NCI-H526 (cell line): ENCODE measurements at regions not wholly inside any gene's neighbourhood (a gene's known extent, or its start where the extent isn't known, plus 50 kb on each side); places are given as distances from the start of the nearest gene placed in this dataset.

Experiments
- DNase-seq, 2 experiments: peaks; one replicate each; lab custom pipeline; 2025; lab: John Stamatoyannopoulos, UW

- DNase-seq = no peak
These were observed 472.7 kb downstream of the TFAP2A start for GRCh38 chr6:9942131-9942530.

DNA sequence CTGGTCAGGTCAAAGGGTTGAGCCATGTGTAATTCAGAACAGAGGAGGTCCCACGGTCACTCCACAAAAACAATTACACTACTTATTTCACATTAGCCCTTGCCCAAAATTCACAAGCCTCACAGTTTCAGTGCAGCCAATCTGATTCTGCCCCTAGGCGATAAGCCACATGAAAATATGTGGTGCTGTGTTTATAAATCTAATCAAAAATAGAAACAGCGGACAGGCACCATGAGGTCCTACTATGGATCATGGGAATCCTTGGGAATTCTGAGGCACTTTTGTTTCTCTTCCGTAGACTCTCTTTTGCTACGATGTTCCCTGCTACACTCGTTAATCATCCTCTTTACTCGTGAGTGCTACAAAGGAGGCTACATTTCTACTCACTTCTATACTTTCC is 476.1 kb downstream of the TFAP2A start:
- DNase-seq = no peak

DNA sequence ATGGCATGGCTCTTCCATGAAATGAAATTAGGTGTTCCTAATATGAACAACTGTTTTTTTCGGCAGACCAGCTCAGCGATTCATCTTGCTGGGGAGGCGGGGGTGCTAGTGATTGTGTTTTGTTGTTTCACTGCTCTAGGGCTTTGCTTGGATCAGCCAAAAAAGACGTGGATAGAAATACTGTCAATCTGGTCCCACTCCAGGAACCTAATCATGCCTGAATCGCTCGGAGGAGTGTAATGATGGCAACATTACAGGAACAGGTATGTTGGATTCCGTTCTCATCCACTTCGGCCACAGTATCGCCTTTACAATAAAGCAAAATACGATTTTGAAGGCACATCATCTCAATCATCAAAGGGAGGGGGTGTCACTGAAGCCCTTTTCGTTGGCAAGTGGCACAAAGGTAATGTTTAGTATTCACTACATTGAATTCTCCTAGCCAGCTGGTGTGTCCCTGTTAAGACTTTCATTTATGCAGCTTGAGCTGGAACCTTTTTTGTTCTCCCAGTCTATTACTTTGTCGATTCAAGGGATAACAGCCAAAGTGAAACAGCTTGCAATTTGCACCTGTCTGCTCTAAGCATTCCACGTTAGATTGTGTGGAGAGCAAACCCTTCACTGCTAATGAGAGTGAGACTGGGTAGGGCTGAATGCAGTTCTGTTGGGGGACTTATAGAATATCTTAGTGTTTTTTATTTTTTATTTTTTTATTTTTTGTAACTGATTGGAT is 477.7 kb downstream of the TFAP2A start:
- no peak for DNase-seq

DNA sequence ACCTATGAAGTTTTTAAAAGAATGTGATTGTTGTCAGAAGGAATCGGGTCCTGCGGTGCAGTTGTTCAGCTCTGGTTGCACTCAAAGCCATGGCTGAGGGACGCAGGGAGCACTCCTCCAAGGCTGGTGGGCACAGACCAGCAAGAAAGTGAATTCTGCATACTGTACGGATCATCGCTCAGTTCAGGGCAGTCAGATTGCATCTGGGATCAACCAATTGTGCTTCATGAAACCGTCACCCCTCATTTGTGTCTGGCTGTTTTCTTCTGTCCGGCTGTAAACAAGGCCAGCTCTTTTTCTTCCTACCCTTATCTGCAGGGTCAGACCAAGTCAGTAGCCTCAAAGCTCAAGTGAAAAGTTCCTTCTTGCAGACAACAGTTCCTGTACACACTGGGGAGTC is 478.3 kb downstream of the TFAP2A start:
- DNase-seq = no peak

- DNase-seq = no peak
These were observed 481.2 kb downstream of the TFAP2A start for GRCh38 chr6:9933677-9934076.

GRCh38 chr6:9927275-9927674 is 487.6 kb downstream of the TFAP2A start:
- no peak for DNase-seq

- DNase-seq = no peak
These were observed 489.9 kb downstream of the TFAP2A start for GRCh38 chr6:9924971-9925370.

DNA sequence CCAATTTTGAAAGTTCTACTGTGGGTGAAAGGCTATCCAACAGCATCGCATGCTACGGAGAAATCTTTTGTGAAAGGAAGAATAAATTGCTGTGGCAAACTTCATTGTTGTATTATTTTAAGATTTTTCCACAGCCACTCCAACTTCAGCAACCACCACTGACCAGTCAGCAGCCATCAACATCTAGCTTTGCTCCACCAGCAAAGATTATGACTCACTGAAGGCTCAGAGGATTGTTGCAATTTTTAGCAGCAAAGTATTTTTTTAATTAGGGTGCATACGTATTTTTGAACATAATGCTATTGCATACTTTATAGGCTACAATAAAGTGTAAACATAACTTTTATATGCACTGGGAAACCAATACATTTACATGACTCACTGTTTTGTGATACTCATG is 493.5 kb downstream of the TFAP2A start:
- no peak for DNase-seq

GRCh38 chr6:9914951-9915350 is 499.9 kb downstream of the TFAP2A start:
- DNase-seq = peak; percentile 24 to 46

GRCh38 chr6:9901376-9901775 is 513.5 kb downstream of the TFAP2A start:
- no peak for DNase-seq

- no peak for DNase-seq
These were observed 518.1 kb downstream of the TFAP2A start for GRCh38 chr6:9896806-9897205.

GRCh38 chr6:9890893-9891292 is 524.0 kb downstream of the TFAP2A start:
- DNase-seq = no peak

GRCh38 chr6:9890469-9890868 is 524.4 kb downstream of the TFAP2A start:
- DNase-seq = peak in 1 of 2 experiments; percentile 6

DNA sequence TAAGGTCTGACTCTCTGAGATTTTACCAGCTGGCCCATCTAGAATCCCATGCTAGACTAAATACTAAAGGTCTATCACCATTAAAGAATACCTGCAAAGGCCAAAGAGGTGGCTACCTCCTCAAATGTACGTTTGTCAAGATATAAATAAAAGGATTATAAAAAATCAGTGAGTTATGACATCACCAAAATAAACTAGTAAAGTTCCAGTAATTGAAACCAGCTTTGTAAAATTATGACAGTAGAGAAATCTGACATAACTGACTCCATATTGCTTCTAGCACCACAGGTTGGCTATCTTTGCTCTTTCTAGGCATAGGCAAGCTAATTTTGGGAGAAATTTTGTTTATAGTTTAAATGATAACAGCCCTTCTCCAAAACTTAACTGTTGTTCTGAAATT is 536.3 kb downstream of the TFAP2A start:
- no peak for DNase-seq

DNA sequence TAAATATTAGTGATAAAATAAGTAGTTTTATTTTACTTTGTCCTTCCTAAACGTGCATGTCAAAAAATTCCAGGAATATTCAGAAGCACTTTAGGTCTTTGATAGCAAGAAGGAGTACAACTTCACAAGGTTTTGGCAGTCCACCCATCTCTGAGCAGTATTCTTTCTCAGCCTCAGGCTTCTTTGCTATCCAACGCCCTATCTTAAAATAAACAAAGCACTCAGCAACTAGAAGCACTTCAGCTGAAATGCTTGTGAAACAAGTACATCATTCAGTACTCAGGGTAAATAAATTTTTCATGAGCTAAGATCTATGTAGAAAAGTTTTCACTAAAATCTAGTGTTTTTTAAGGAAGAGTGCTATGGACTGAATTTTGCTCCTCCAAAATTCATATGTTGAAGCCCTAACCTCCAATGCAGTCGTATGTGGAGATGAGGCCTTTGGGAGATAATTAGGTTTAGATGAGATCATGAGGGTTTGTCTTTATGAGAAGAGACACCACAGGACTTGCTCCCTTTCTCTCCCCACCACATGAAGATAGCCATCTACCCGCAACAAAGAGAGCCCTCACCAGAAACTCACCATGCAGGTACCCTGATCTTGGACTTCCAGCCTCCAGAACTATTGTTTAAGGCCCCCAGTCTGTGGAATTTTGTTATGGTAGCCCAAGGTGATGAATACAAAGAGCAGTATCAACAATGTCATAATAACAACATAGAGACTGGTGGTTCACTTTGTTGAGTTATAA is 539.1 kb downstream of the TFAP2A start:
- no peak for DNase-seq

GRCh38 chr6:9862603-9863167 is 552.2 kb downstream of the TFAP2A start:
- DNase-seq = no peak

GRCh38 chr6:9851541-9852380 is 563.1 kb downstream of the TFAP2A start:
- DNase-seq = peak; percentile 0 to 27

DNA sequence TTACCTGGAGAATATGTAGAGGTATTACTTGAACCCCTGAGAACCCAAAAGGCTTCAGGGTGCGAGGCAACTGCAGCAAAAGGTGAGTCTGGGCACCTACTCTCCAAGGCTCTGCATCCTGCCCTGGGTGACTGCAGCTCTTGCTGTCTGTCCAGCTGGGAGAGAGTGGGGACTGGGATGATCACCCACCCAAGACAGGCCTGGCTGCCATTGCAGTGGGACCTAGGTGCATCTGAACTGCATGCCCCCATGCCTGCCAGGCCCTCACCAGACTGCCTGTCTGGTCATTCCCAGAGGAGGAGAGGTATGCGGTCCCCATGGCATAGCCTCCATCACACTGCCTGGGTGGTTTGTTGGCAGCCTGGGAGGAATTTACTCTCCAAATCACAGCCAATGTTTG is 563.9 kb downstream of the TFAP2A start:
- no peak for DNase-seq

DNA sequence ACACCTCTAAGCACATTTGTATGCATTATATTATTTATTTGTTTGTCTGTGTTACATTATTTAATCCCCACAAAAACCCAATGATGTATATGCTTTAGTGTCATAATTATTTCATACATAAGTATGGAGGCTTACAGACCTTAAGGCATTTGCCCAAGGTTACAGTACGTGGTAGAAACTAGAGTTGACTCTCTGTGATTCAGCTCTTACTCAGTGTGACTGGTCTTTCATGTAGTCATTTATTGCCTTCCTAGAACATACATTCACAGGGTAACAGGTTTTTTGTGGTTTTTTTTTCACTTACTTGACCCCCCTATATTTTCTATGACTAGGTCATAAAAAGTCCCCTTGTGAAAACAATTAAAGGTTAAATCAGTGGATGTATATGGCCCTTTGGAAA is 566.8 kb downstream of the TFAP2A start:
- DNase-seq = no peak

GRCh38 chr6:9841886-9842725 is 572.8 kb downstream of the TFAP2A start:
- no peak for DNase-seq

- DNase-seq = no peak
These were observed 580.6 kb downstream of the TFAP2A start for GRCh38 chr6:9834233-9834632.
